ENCODE measurements at regions not wholly inside any gene's neighbourhood (a gene's known extent, or its start where the extent isn't known, plus 50 kb on each side); places are given as distances from the start of the nearest gene placed in this dataset.
A peak's percentile ranks its signal among the peaks of the same experiment; 100 is the strongest.

GRCh38 chr6:2509711-2510110, 241.0 kb downstream of the MYLK4 start:
- intact Hi-C loops (cut with DNase I), result no loop called here

GRCh38 chr6:2508071-2508470, 242.7 kb downstream of the MYLK4 start:
- Histone ChIP-seq H3K36me3 (no peaks in the 10 kb centered on the region), H3K27ac (no peak overlapping the region), H3K27me3 (peaks cover 4% of the 10 kb centered on the region), H3K4me3 (no peak overlapping the region), H3K4me1 (no peaks in the 10 kb centered on the region), H3K9ac (ENCODE audit: low read depth in 2 of 2, low read length in 2 of 2) (no peak overlapping the region), H3K9me3 (no peaks in the 10 kb centered on the region)
- TF ChIP-seq CTCF (IDR thresholded peaks at IDR 0.05), result no peak
- intact Hi-C loops (cut with DNase I), result no loop called here
- DNase-seq, result no peak

More at GRCh38 chr6:2509711-2510110, 241.0 kb downstream of the MYLK4 start:
- H3K27me3 ChIP-seq, result peaks cover 4% of the 10 kb centered on the region
- H3K36me3 ChIP-seq, result no peaks in the 10 kb centered on the region
- no peak overlapping the region for H3K9ac ChIP-seq (ENCODE audit: low read depth in 2 of 2, low read length in 2 of 2)
- no peak overlapping the region for H3K27ac ChIP-seq
- DNase-seq, result no peak
- no peak for TF ChIP-seq CTCF (IDR thresholded peaks at IDR 0.05)
- H3K9me3 ChIP-seq, result no peaks in the 10 kb centered on the region
- no peak overlapping the region for H3K4me3 ChIP-seq
- no peaks in the 10 kb centered on the region for H3K4me1 ChIP-seq

GRCh38 chr6:2507521-2508037, 243.1 kb downstream of the MYLK4 start:
- H3K36me3 ChIP-seq, result no peaks in the 10 kb centered on the region
- H3K27me3 ChIP-seq, result peaks cover 4% of the 10 kb centered on the region
- no peak overlapping the region for H3K27ac ChIP-seq
- no peak overlapping the region for H3K9ac ChIP-seq (ENCODE audit: low read depth in 2 of 2, low read length in 2 of 2)
- TF ChIP-seq CTCF (IDR thresholded peaks at IDR 0.05), result no peak
- no peak overlapping the region for H3K4me3 ChIP-seq
- no peaks in the 10 kb centered on the region for H3K4me1 ChIP-seq
- intact Hi-C loops (cut with DNase I), result no loop called here
- DNase-seq, result no peak
- H3K9me3 ChIP-seq, result no peaks in the 10 kb centered on the region

GRCh38 chr6:2507016-2507415, 243.7 kb downstream of the MYLK4 start:
- no peak overlapping the region for H3K9ac ChIP-seq (ENCODE audit: low read depth in 2 of 2, low read length in 2 of 2)
- peaks cover 4% of the 10 kb centered on the region for H3K27me3 ChIP-seq
- no peaks in the 10 kb centered on the region for H3K4me1 ChIP-seq
- no peaks in the 10 kb centered on the region for H3K36me3 ChIP-seq
- TF ChIP-seq CTCF (IDR thresholded peaks at IDR 0.05), result no peak
- H3K4me3 ChIP-seq, result no peak overlapping the region
- no peak for DNase-seq
- no peak overlapping the region for H3K27ac ChIP-seq
- H3K9me3 ChIP-seq, result no peaks in the 10 kb centered on the region
- intact Hi-C loops (cut with DNase I), result no loop called here

- Histone ChIP-seq H3K4me3 (no peak overlapping the region), H3K27ac (no peak overlapping the region), H3K9me3 (no peaks in the 10 kb centered on the region), H3K36me3 (no peaks in the 10 kb centered on the region), H3K4me1 (no peaks in the 10 kb centered on the region), H3K9ac (ENCODE audit: low read depth in 2 of 2, low read length in 2 of 2) (no peak overlapping the region), H3K27me3 (peaks cover 4% of the 10 kb centered on the region)
- no peak for TF ChIP-seq CTCF (IDR thresholded peaks at IDR 0.05)
- DNase-seq, result peak; percentile 24
- intact Hi-C loops (cut with DNase I), result no loop called here
These were observed 245.1 kb downstream of the MYLK4 start for GRCh38 chr6:2505624-2506023.
